ENCODE measurements at regions not wholly inside any gene's neighbourhood (a gene's known extent, or its start where the extent isn't known, plus 50 kb on each side); places are given as distances from the start of the nearest gene placed in this dataset.

- Histone ChIP-seq H3K79me2 (ENCODE audit: control insufficient read depth, insufficient read depth, low read length) (no peaks in the 10 kb centered on the region), H3K9ac (ENCODE audit: insufficient read depth in 1 of 2, low read depth in 2 of 2, low read length in 2 of 2) (no peak overlapping the region), H2AFZ (ENCODE audit: low read depth, low read length) (no peak overlapping the region), H3K4me2 (ENCODE audit: insufficient read depth, low read length) (no peak overlapping the region), H3K9me1 (ENCODE audit: control insufficient read depth, insufficient read depth, low read length) (no peaks in the 10 kb centered on the region), H3K27me3 (ENCODE audit: control insufficient read depth in 2 of 2, insufficient read depth in 2 of 2, low read length in 2 of 2) (peaks cover 0 to 5% of the 10 kb centered on the region in 2 experiments; a peak in 2 of 5 replicates), H3K4me1 (replicated peaks in 1 of 2; ENCODE audit: control insufficient read depth in 2 of 2, insufficient read depth in 2 of 2, low read length in 2 of 2) (no peaks in the 10 kb centered on the region), H3K9me3 (replicated peaks; ENCODE audit: control insufficient read depth, insufficient read depth, low read depth, low read length) (no peaks in the 10 kb centered on the region), H3K36me3 (ENCODE audit: control insufficient read depth, insufficient read depth, low read length) (no peaks in the 10 kb centered on the region), H3K27ac (ENCODE audit: extremely low read depth, low read depth, low read length) (no peak overlapping the region), H3K4me3 (no peak overlapping the region), H4K20me1 (replicated peaks; ENCODE audit: control insufficient read depth, insufficient read depth, low read length) (no peaks in the 10 kb centered on the region)
- in situ Hi-C loops (cut with MboI) (no loop called here), intact Hi-C loops (cut with micrococcal nuclease) (no loop called here)
- FAIRE-seq = no peak
- under 1% methylated on average over 13 of the region's 16 CpGs for WGBS (ENCODE audit: insufficient coverage, low coverage, missing lambda C conversion rate)
- ChIA-PET POLR2A (no interaction called here), CTCF (ENCODE audit: low intra/inter-chr PET ratio) (no interaction called here)
- DNase-seq (ENCODE audit: extremely low read depth in 1 of 4, low spot score in 3 of 4) = no peak
- no peak for ATAC-seq
- TF ChIP-seq ZNF140 (CRISPR knock-in tag; IDR thresholded peaks at IDR 0.05) = no peak
- no peak for TF ChIP-seq XRCC3 (IDR thresholded peaks at IDR 0.05)
- no peak for TF ChIP-seq ARID3B (CRISPR knock-in tag; IDR thresholded peaks at IDR 0.05; ENCODE audit: borderline replicate concordance)
- no peak for TF ChIP-seq MBD2 (IDR thresholded peaks at IDR 0.05; ENCODE audit: borderline replicate concordance, low read depth)
- no peak for TF ChIP-seq ZNF124 (CRISPR knock-in tag; IDR thresholded peaks at IDR 0.05)
- TF ChIP-seq YY1 (IDR thresholded peaks at IDR 0.05; ENCODE audit: borderline replicate concordance in 1 of 3, control insufficient read depth in 1 of 3, extremely low read depth in 1 of 3, insufficient read depth in 3 of 3, insufficient read length in 1 of 3, insufficient replicate concordance in 2 of 3, low read depth in 1 of 3, low read length in 2 of 3) = no peak
- no peak for TF ChIP-seq RHOXF2B (CRISPR knock-in tag; conservative IDR thresholded peaks at IDR 0.05)
- TF ChIP-seq ZNF398 (CRISPR knock-in tag; IDR thresholded peaks at IDR 0.05) = no peak
- no peak for TF ChIP-seq ZNF324 (CRISPR knock-in tag; IDR thresholded peaks at IDR 0.05)
- TF ChIP-seq POLR2B (IDR thresholded peaks at IDR 0.05; ENCODE audit: low read depth, partially characterized antibody) = no peak
- TF ChIP-seq ZNF449 (CRISPR knock-in tag; IDR thresholded peaks at IDR 0.05) = no peak
- no peak for TF ChIP-seq SRSF3 (IDR thresholded peaks at IDR 0.05; ENCODE audit: insufficient read depth, low read length)
- no peak for TF ChIP-seq ZKSCAN3 (CRISPR knock-in tag; IDR thresholded peaks at IDR 0.05)
- BruUV-seq (replicated peaks) = no TSS peak
These were observed 64.6 kb upstream of the MGMT start for GRCh38 chr10:129402459-129402858.

Data from K562 (cell line).